Mesothelial cell of epicardium (in vitro differentiated cells): ENCODE measurements at regions not wholly inside any gene's neighbourhood (a gene's known extent, or its start where the extent isn't known, plus 50 kb on each side); places are given as distances from the start of the nearest gene placed in this dataset.

ENCODE experiments used
- DNase-seq, 2 experiments: peaks; one replicate each; pipeline ENCODE4 v3.0.0; 2021; ENCODE audit warnings: low spot score in 2 of 2; ENCODE audit not compliant: unreplicated experiment in 2 of 2
- H3K27ac Mint-ChIP-seq: 2 replicates; pipeline ENCODE4 v1.8.0; 2021; ENCODE audit warnings: mixed read lengths
- H3K27me3 Mint-ChIP-seq: 2 replicates; pipeline ENCODE4 v1.8.0; 2021; ENCODE audit warnings: low read depth, mixed read lengths
- H3K36me3 Mint-ChIP-seq: 2 replicates; pipeline ENCODE4 v1.8.0; 2021; ENCODE audit warnings: mixed read lengths
- H3K4me1 Mint-ChIP-seq: 2 replicates; pipeline ENCODE4 v1.8.0; 2021; ENCODE audit warnings: mixed read lengths
- H3K4me3 Mint-ChIP-seq: 2 replicates; pipeline ENCODE4 v1.8.0; 2021; ENCODE audit warnings: mild to moderate bottlenecking, moderate library complexity, mixed read lengths
- H3K9me3 Mint-ChIP-seq: 2 replicates; pipeline ENCODE4 v1.8.0; 2021; ENCODE audit warnings: mixed read lengths
- CTCF ChIP-seq: fragments of 200-600 bp; sonication (generic); IDR thresholded peaks from one replicate; pipeline ENCODE4 v1.5.0; 2021; ENCODE audit warnings: antibody characterized with exemption; ENCODE audit not compliant: unreplicated experiment

DNA sequence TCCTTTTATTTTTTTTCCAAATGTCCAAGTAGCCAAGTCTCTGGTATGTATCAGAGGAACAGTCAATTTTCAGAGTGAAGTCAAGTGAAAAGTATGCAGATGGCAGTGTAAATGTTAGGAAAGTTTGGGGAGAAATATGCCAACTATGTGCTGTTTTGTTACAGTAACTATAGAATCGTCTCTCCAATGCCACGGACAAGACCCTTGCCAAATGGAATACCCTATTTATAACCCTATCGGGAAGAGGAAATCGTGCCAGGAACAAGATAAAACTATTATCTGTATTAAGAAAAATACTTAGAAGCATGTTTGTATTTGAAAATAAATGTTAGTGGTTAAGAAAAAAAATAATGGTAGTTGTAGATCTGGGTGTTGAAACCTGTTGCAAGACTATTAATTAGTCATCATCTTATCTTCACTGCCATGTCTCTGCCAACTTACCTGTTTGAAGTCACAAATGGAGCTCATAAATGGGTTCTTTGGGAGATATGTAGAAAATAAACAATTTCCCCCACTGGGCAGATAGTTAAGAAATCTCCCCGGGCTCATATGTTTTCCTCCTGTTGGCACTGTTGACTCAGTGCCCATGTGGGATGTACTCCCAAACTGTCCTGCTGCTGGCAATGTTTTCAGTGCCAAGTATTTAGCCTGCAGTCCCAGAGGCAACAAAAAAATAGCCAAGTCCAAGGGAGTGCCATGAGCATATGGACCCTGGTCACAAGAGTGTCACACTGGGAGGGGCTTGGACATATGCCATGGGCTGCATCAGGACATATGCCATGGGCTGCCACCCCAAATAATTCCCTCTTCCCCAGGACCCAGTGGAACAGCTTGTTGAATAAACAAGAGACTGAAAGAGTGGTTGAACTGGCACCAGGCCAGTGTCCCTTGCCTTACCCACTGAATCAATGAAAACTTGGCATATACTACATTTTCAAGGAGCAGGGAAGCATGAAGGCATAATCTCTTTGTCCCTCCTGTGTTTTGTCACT lies 366.9 kb downstream of the OSR1 start:
- no peak for DNase-seq
- Mint-ChIP-seq H3K36me3 (no peaks in the 10 kb centered on the region), H3K27me3 (no peaks in the 10 kb centered on the region), H3K9me3 (no peaks in the 10 kb centered on the region), H3K27ac (peak overlapping the region; percentile 85), H3K4me1 (peaks cover 22% of the 10 kb centered on the region), H3K4me3 (no peak overlapping the region)
- no peak for TF ChIP-seq CTCF

- no peaks in the 10 kb centered on the region for H3K36me3 Mint-ChIP-seq
- no peaks in the 10 kb centered on the region for H3K27me3 Mint-ChIP-seq
- DNase-seq = no peak
- no peak overlapping the region for H3K27ac Mint-ChIP-seq
- H3K4me3 Mint-ChIP-seq = no peak overlapping the region
- H3K4me1 Mint-ChIP-seq = peaks cover 22% of the 10 kb centered on the region
- TF ChIP-seq CTCF = no peak
- H3K9me3 Mint-ChIP-seq = no peaks in the 10 kb centered on the region
Observed at GRCh38 chr2:18988631-18989232, 369.7 kb downstream of the OSR1 start.

GRCh38 chr2:18987592-18988073 lies 370.8 kb downstream of the OSR1 start:
- H3K4me1 Mint-ChIP-seq = peaks cover 22% of the 10 kb centered on the region
- peak overlapping the region; percentile 61 for H3K27ac Mint-ChIP-seq
- no peaks in the 10 kb centered on the region for H3K9me3 Mint-ChIP-seq
- H3K4me3 Mint-ChIP-seq = no peak overlapping the region
- no peaks in the 10 kb centered on the region for H3K36me3 Mint-ChIP-seq
- TF ChIP-seq CTCF = no peak
- peak in 1 of 2 experiments; percentile 51 for DNase-seq
- no peaks in the 10 kb centered on the region for H3K27me3 Mint-ChIP-seq

DNA sequence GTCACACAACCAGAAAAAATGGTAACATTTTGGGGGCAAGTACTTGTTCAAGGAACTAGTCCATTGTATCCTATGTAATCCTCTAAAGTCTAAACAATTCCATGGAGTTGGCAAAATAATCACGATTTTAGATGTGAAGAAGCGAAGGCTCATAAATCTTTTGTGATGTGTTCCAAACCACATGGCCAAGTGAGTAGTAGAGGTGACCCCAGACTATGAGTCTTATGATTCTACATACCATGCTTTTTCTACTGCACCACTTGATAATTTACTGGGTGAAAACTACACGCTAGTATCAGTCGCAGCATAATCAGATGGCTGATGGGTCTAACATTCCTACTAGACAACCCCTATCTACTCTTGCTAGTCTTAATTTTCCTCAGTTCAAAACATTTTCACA lies 371.4 kb downstream of the OSR1 start:
- peaks cover 22% of the 10 kb centered on the region for H3K4me1 Mint-ChIP-seq

GRCh38 chr2:18986046-18986445 lies 372.4 kb downstream of the OSR1 start:
- H3K27me3 Mint-ChIP-seq = no peaks in the 10 kb centered on the region
- no peaks in the 10 kb centered on the region for H3K9me3 Mint-ChIP-seq
- TF ChIP-seq CTCF = no peak
- no peak overlapping the region for H3K4me3 Mint-ChIP-seq
- no peak for DNase-seq
- no peak overlapping the region for H3K27ac Mint-ChIP-seq
- H3K4me1 Mint-ChIP-seq = peaks cover 15% of the 10 kb centered on the region
- H3K36me3 Mint-ChIP-seq = no peaks in the 10 kb centered on the region

More for the DNA sequence above, 371.4 kb downstream of the OSR1 start:
- Mint-ChIP-seq H3K4me3 (no peak overlapping the region), H3K9me3 (no peaks in the 10 kb centered on the region), H3K27ac (no peak overlapping the region), H3K27me3 (no peaks in the 10 kb centered on the region), H3K36me3 (no peaks in the 10 kb centered on the region)
- no peak for TF ChIP-seq CTCF
- DNase-seq = no peak
